CD4-positive, alpha-beta T cell (primary cell): ENCODE measurements at regions not wholly inside any gene's neighbourhood (a gene's known extent, or its start where the extent isn't known, plus 50 kb on each side); places are given as distances from the start of the nearest gene placed in this dataset.

ENCODE experiments used
- ATAC-seq: fragments of 200-7000 bp; cut with Tn5 transposase; one replicate; pipeline ENCODE4 v1.10.0; 2022; ENCODE audit warnings: mild to moderate bottlenecking; ENCODE audit not compliant: poor library complexity
- CTCF ChIA-PET: fragments of 350-600 bp; sonication (Branson Sonifier 250); formaldehyde crosslinking; loops from one replicate; lab custom pipeline; 2021; ENCODE audit warnings: antibody characterized with exemption, inconsistent platforms; lab: Charles Lee
- POLR2A ChIA-PET: fragments of 350-600 bp; sonication (Branson Sonifier 250); formaldehyde crosslinking; loops from one replicate; lab custom pipeline; 2021; ENCODE audit warnings: antibody characterized with exemption, inconsistent platforms; lab: Charles Lee
- DNase-seq, 14 experiments: peaks; one replicate each; pipeline ENCODE4 v3.0.0-alpha.2; 2013 to 2020; ENCODE audit warnings: mixed read lengths in 2 of 14
- H3K27ac ChIP-seq, 2 donors: one replicate each; pipeline versions ENCODE4 v1.5.1 to v1.7.0; 2013; ENCODE audit warnings: low read length in 2 of 2, low read depth in 1 of 2, mild to moderate bottlenecking in 1 of 2
- H3K27me3 ChIP-seq, 2 experiments: 1 replicate in 1 of 2; 2 replicates in 1 of 2; pipeline versions ENCODE4 v1.6.1 to v1.7.0; 2013; ENCODE audit warnings: low read length in 2 of 2, control low read depth in 1 of 2, mild to moderate bottlenecking in 1 of 2, moderate library complexity in 1 of 2; ENCODE audit not compliant: insufficient read depth in 2 of 2, control insufficient read depth in 1 of 2
- H3K36me3 ChIP-seq: one replicate; pipeline ENCODE4 v1.6.1; 2013; ENCODE audit warnings: low read length, control low read depth; ENCODE audit not compliant: insufficient read depth
- H3K4me1 ChIP-seq: one replicate; pipeline ENCODE4 v1.6.1; 2013; ENCODE audit warnings: low read length, control low read depth; ENCODE audit not compliant: insufficient read depth
- H3K4me3 ChIP-seq: one replicate; pipeline ENCODE4 v1.5.1; 2013; ENCODE audit warnings: mild to moderate bottlenecking, low read length, moderate library complexity
- H3K9me3 ChIP-seq, 2 experiments: 1 replicate in 1 of 2; 2 replicates in 1 of 2; pipeline versions ENCODE4 v1.6.1 to v1.7.0; 2013; ENCODE audit warnings: low read length in 2 of 2, mild to moderate bottlenecking in 2 of 2, control low read depth in 1 of 2, moderate library complexity in 1 of 2; ENCODE audit not compliant: control insufficient read depth in 1 of 2, insufficient read depth in 1 of 2
- H3K27ac Mint-ChIP-seq: one replicate; pipeline ENCODE4 v1.8.0; 2020; ENCODE audit warnings: mixed read lengths
- H3K27me3 Mint-ChIP-seq: one replicate; pipeline ENCODE4 v1.8.0; 2021; ENCODE audit warnings: mixed read lengths
- H3K36me3 Mint-ChIP-seq: one replicate; pipeline ENCODE4 v1.8.0; 2021; ENCODE audit warnings: low read depth, mixed read lengths
- H3K4me1 Mint-ChIP-seq: one replicate; pipeline ENCODE4 v1.8.0; 2021; ENCODE audit warnings: low read depth, mixed read lengths
- H3K4me3 Mint-ChIP-seq: one replicate; pipeline ENCODE4 v1.8.0; 2020; ENCODE audit warnings: mild to moderate bottlenecking, mixed read lengths
- H3K9me3 Mint-ChIP-seq: one replicate; pipeline ENCODE4 v1.8.0; 2020; ENCODE audit warnings: mixed read lengths
- CTCF ChIP-seq: fragments of 200-600 bp; IDR thresholded peaks from one replicate; pipeline ENCODE4 v1.8.0; 2022; ENCODE audit warnings: antibody characterized with exemption, mild to moderate bottlenecking
- intact Hi-C, 2 experiments: fragments of 100-400 bp; cut with DNase I in 1 of 2; cut with micrococcal nuclease in 1 of 2; formaldehyde crosslinking; loops; one replicate each; pipeline versions ENCODE4 v1.15.1 to v1.9.0; 2023 to 2025; cut with DNase I, micrococcal nuclease

- no peaks in the 10 kb centered on the region for H3K4me1 Mint-ChIP-seq
- intact Hi-C loops, result no loop called here
- no peak overlapping the region for H3K27ac ChIP-seq
- no peak overlapping the region for H3K27ac Mint-ChIP-seq
- H3K4me1 ChIP-seq, result no peaks in the 10 kb centered on the region
- H3K9me3 Mint-ChIP-seq, result peaks cover 5% of the 10 kb centered on the region
- H3K27me3 ChIP-seq, result no peaks in the 10 kb centered on the region
- no peaks in the 10 kb centered on the region for H3K36me3 Mint-ChIP-seq
- no peak for TF ChIP-seq CTCF
- H3K9me3 ChIP-seq, result no peaks in the 10 kb centered on the region
- DNase-seq (no peak), ATAC-seq (no peak)
- no peak overlapping the region for H3K4me3 ChIP-seq
- POLR2A ChIA-PET, result no interaction called here
- CTCF ChIA-PET, result no interaction called here
- no peak overlapping the region for H3K4me3 Mint-ChIP-seq
- H3K36me3 ChIP-seq, result no peaks in the 10 kb centered on the region
- no peaks in the 10 kb centered on the region for H3K27me3 Mint-ChIP-seq
Observed at GRCh38 chr5:90109285-90109684, 300.3 kb downstream of the CETN3 start.

- Histone ChIP-seq H3K27ac (no peak overlapping the region), H3K36me3 (no peaks in the 10 kb centered on the region), H3K4me1 (no peaks in the 10 kb centered on the region), H3K27me3 (no peaks in the 10 kb centered on the region), H3K9me3 (peaks cover 0 to 10% of the 10 kb centered on the region in 2 experiments), H3K4me3 (no peak overlapping the region)
- intact Hi-C loops, result no loop called here
- Mint-ChIP-seq H3K36me3 (no peaks in the 10 kb centered on the region), H3K4me1 (no peaks in the 10 kb centered on the region), H3K27ac (no peak overlapping the region), H3K9me3 (no peaks in the 10 kb centered on the region), H3K4me3 (no peak overlapping the region), H3K27me3 (no peaks in the 10 kb centered on the region)
- ChIA-PET CTCF (no interaction called here), POLR2A (no interaction called here)
- TF ChIP-seq CTCF, result no peak
- ATAC-seq (no peak), DNase-seq (no peak)
Observed at GRCh38 chr5:90099099-90099498, 310.5 kb downstream of the CETN3 start.

GRCh38 chr5:90097082-90097477 lies 312.5 kb downstream of the CETN3 start:
- Histone ChIP-seq H3K27me3 (no peaks in the 10 kb centered on the region), H3K9me3 (peaks cover 0 to 10% of the 10 kb centered on the region in 2 experiments), H3K4me3 (no peak overlapping the region), H3K36me3 (no peaks in the 10 kb centered on the region), H3K27ac (no peak overlapping the region), H3K4me1 (no peaks in the 10 kb centered on the region)
- intact Hi-C loops, result no loop called here
- TF ChIP-seq CTCF, result no peak
- CTCF ChIA-PET, result no interaction called here
- H3K27ac Mint-ChIP-seq, result no peak overlapping the region
- ATAC-seq (no peak), DNase-seq (no peak)
- POLR2A ChIA-PET, result no interaction called here
- no peaks in the 10 kb centered on the region for H3K36me3 Mint-ChIP-seq
- H3K4me1 Mint-ChIP-seq, result no peaks in the 10 kb centered on the region
- H3K27me3 Mint-ChIP-seq, result no peaks in the 10 kb centered on the region
- H3K9me3 Mint-ChIP-seq, result no peaks in the 10 kb centered on the region
- H3K4me3 Mint-ChIP-seq, result no peak overlapping the region
